Glomerular endothelial cell (primary cell): ENCODE measurements at regions not wholly inside any gene's neighbourhood (a gene's known extent, or its start where the extent isn't known, plus 50 kb on each side); places are given as distances from the start of the nearest gene placed in this dataset.
"Not testable (repeated sequence)": the region's sequence is repeated elsewhere in the genome, so short reads cannot be mapped to it uniquely, and the experiment has no call there.

Experiments
- DNase-seq: peaks from one replicate; pipeline ENCODE4 v3.0.0-alpha.2; 2011; ENCODE audit warnings: low read depth, low spot score; ENCODE audit errors: extremely low read depth

DNA sequence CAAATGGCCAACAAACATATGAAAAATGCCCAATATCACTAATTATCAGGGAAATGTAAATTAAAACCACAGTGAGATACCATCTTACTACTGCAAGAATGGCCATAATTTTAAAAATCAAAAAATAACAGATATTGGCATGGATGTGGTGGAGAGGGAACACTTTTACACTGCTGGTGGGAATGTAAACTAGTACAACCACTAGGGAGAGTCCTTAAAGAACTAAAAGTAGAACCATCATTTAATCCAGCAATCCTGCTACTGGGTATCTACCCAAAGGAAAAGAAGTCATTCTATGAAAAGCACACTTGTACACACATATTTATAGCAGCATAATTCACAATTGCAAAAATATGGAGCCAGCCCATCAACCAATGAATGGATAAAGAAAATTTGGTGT lies 459.7 kb downstream of the GXYLT1 start:
- no peak for DNase-seq

DNA sequence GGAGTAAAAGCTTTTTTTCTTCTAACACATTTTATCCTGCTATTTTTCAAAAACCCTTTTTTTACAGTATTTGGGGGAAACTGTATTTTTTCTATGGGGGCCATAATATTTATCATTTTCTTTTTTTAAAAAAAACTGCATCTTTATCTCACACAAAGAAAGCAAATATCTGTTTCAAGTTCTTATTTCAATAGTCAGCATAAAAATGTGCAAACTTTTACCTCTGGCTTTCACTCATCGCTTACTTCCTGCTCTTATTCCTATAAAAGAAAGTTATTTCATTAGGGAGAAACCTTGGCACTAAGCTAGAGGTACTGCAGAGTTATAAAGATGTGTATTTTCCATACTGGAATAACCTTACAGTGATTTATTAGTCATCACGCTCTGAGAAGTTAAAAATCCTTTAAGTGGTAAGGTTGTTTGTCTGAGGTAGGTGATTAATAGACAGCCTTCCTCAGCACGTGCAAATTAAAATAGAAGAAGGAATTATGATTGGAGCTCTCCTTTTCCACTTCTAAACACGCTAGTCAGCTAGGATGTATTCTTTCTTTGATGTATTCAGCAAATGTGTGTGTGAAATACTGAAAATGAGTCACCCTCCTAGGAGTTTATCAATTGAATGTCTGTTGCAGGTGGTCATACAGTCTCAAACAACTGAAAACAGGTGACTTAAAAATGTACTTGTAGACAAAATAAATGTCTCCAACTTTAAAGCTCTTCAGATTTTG lies 461.0 kb downstream of the GXYLT1 start:
- DNase-seq: no peak

DNA sequence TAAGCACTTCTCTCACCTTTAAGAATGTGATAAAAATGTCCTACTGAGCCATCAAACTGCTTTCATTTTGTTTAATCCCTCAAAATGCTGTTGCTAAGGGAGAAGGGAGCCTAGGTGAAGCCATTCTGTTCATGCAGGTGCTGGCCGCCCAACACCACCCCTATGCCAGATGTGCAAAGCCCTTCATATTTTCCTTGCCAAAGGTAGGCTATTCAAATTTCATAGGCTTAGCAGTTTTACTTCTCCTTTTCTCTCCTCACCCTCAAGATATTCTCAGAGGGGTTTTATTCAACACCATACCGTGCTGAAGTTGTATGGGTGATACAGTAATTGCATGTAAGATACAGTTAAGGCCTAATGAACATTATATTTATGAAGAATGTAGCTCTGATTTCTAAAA lies 461.7 kb downstream of the GXYLT1 start:
- DNase-seq: no peak

DNA sequence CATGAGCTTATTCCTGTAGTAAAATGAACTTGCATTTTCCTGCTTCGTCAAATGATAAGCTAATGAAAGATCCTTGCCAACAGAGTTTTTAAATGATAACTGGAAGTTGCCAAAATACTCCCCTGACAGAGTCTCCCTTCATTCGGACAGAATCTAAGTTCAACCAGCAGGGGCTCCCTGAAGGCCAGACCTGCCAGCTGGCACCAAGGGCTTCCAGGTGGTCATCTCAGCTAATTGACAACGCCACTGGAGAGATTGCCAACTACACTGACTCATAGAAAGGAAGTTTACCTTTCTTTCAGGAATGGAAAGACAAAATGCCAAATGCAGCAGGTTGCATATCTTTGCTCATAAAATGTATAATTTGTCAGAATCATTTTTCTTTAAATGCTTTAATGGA lies 462.8 kb downstream of the GXYLT1 start:
- DNase-seq: no peak

DNA sequence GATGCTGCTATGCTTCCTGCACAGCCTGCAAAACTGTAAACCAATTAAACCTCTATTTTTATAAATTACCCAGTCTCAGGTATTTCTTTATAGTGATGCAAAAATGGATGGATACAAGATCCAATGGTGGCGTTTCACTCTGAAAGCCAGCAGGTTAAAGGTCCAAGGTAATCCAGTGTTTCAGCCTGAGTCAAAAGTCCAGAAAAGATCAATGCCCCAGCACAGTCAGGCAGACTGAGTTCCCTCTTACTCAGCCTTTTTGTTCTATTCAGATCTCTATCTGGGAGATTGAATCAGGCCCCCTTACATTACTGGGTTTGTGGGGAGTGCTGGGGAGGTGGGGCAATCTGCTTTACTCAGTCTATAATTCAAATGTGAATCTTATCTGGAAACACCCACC lies 464.5 kb downstream of the GXYLT1 start:
- no peak for DNase-seq

DNA sequence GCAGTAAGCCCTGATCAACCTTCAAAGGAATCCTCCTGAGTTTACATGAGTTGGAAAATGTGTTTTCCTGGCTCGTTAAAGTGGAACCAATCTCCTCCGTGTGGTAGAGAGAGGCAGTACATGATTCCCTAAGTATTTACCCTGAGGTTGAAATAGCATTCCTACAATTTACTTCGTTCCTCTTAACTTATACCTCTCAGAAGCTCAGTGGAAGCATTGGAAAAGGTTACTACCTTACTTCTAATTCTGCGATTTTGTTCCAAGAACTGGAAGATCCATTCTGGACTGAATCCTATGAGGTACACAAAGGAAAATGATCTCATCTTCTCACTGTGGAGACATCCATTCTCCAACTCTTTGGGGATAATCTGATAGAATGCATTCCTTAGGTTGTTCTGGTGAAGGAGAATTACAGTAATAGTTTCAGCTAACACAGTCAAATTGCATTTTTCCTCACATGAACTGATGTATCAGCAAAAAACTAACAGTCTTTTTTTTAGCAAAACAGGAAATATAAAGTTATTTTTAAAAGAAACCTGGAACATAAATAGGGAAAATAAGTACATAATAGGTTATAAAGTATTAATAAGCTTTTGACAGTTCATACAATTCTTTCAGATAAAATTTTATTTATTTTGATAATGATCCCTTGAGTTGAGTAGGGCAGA lies 475.6 kb downstream of the PDZRN4 start:
- peak; percentile 44 for DNase-seq

DNA sequence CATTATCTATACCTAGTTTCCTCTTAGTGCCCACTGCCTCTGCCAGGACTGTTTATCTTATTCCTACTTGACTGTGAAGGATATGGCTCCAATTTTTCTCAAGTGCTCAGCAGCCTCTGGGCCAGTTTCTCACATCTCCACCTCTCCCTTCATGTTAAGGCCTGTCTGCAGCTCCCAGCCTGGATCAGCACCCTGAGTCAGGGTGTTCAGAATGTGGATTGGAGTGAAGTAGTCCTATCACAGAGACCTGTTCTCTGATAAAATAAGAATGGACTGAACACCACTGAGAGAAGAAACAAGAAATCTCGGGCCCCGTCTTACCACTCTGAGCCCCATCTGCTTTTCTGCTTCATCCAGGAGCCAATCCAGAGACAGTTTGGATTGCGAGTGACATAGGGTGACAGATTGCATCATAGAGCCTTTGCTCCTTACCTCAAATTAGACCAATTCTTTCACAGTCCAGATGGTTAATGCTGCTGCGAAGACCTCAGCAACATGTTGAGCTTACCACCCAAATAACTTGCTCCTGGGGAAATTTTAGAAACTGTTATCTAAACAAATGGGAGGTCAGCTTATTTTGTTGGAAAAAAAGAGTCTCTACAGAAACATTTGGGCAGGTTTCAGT lies 473.1 kb downstream of the PDZRN4 start:
- no peak for DNase-seq

DNA sequence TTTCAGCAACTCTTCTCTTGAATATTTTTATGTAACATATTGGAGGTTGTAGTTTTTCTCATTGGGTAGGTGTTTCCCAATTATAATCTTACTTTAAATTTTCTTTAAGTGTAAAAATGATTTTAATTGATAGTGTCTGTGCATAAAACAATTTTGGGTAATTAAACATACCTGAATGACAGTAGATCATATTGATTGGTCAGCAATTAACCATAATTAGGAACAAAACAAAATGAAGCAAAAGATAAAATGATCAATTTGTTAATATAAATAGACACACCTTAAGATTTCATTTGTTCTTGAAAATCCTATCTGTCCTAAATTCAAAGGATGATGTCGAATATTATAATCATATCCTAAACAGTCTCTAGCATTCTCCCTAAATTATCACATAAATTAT lies 468.3 kb downstream of the PDZRN4 start:
- DNase-seq: no peak

DNA sequence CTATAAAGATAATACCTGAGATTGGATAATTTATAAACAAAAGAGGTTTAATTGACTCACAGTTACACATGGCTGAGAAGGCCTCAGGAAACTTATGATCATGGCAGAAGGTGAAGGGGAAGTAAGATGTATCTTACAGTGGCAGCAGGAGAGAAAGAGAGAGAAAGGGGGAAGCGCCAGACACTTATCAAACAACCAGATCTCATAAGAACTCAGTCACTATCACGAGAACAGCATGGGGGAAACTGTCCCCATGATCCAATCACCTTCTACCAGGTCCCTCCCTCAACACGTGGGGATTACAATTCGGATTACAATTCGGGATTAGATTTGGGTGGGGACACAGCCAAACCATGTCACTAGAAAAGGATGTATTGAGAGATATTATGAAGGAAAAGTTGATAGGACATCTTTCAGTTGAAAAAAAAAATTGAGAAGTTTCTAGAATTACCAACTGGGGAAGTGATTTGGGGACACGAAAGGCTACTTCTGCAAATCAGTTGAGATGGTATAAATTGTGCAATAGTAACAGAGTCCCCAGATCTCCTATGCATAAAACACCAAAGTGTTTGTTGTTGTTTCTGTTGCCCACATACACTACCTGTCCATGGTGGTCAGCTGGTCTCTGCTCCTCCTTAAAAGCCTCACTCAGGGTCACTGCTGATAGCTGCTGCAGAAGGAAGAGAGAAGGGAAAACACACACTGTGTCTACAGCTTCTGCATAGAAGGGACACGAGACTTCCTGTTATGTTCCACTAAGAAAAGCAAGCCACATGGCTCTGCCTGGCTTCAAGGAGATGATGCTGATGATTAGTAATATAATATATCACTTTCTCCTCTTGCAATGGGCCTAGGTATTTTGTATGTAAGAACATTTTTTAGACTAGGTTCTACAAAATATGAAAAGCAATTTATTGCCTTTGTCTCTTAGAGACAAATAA lies 465.5 kb downstream of the PDZRN4 start:
- no peak for DNase-seq

DNA sequence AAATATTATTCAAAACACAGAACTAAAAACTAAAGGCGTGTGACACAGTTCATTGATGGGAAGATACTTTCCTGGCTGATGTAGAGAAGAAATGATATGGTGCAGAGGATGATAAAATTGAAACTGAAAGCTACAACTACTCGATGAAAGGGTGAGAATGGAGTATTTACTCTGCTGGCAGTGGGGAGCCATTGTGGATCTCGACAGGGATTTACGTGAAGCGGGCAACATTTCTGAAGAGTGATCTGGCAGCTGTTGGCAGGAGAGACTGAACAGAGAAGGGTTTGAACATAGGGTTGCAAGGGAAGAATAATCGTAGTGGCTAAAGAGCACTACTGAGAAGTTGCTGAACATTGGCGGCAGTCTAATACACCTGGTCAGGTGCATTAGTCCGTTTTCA lies 464.9 kb downstream of the PDZRN4 start:
- DNase-seq: no peak

DNA sequence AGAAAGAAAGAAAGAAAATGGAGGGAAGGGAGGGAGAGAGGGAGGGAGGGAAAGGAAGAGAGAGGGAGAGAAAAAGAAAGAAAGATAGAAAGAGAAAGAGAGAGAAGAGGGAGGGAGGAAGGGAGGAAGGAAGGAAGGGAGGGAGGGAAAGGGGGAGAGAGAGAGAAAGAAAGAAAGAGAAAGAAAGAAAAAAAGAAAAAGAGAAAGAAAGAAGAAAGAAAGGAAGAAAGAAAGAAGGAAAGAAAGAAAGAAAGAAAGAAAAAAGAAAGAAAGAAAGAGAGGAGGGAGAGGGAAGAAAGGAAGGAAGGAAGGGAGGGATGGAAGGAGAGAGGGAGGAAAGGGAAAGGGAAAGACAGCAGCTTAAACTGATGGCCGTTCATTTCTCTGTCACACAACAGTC lies 457.5 kb downstream of the PDZRN4 start:
- DNase-seq: no peak

DNA sequence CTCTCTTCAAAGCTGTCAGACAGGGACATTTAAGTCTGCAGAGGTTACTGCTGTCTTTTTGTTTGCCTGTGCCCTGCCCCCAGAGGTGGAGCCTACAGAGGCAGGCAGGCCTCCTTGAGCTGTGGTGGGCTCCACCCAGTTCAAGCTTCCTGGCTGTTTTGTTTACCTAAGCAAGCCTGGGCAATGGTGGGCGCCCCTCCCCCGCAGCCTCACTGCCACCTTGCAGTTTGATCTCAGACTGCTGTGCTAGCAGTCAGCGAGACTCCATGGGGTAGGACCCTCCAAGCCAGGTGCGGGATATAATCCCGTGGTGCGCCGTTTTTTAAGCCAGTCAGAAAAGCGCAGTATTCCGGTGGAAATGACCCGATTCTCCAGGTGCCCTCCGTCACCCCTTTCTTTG lies 454.7 kb downstream of the PDZRN4 start:
- DNase-seq: not testable (repeated sequence)

DNA sequence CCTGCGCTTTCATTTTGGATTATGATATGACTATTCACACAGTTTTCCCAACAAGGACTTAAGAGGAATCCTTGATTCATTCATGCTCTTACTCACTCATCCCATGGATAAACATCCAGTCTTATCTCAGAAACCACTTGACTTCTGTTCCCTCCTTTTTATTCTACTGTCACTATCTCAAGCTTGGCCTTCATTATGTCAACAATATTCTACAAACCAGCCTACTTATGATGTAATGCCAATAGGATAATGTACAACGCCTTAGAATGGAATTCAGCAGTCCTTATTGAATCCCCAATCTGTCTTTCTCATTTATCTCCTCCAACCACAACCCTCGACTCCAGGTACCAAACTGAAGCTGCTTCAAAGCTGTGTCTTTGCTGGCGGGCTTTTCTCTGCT lies 448.5 kb downstream of the PDZRN4 start:
- no peak for DNase-seq

DNA sequence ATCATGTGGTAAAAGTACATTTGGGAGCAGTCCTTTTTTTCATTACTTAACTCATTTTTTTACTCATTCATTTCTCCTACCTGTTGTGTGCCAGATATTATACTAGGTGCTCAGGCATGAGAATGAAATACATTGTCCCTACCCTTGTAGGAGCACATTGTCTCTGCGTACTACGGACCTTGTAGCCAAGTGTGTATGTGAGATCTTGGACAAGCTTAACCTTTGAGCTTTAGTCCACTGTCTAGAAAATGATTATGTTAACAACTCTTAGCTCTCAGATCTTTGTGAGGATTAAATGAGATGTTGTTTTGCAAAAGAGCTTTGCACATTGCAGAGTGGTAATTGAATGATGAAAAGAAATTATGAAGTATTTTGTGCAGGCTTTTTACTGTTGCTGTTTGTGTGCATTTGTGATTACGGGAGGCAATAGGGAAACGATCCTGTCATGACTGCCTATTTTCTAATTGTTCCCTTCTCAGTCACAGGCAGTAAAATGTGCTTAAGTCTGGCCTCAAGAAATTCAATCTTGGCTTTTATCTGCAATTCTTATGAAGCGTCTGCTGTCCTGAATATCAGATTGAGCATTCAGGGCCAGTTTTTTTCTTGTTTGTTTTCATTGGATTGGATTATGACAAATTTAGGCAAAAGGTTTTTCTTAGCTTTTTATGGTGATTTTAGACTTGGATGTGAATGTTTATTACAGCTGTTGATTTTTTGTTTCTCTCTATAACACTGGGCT lies 447.7 kb downstream of the PDZRN4 start:
- no peak for DNase-seq

DNA sequence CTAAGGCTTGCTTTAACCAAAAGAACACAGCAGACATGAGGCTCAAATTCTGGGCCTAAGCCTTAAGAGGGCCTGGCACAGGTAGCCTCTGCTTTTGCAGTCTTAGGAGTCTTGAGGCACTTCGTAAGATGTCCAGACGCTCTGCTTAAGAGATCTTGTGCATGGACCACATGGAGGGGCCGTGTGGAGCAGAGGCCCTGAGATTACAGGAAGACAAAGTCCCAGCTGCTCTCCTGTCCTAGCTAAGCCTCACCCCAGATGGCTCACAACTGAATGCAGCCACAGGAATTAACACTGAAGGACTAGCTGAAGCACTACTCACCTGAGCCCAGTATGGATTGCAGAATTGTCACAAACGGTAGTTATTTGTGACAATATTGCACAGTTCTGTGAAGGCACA lies 446.0 kb downstream of the PDZRN4 start:
- no peak for DNase-seq

DNA sequence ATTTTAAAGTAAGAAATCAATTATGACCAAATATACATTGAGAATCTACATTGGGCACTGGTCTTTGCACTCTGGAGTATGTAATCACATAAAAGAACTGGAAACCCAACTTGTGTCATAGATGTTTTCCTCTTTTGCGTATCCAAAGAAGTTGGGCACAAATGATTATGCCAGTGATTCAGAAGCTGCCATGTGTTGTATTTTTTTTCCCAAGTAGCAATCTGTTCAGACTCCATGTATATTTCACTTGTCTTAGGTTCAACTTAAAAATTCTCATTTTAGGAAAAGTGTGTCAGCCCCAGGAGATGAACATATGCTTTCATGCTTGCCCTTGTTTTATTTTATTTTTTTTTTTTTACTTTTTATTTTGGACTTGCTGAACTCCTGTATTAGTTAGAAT lies 441.5 kb downstream of the PDZRN4 start:
- DNase-seq: no peak

DNA sequence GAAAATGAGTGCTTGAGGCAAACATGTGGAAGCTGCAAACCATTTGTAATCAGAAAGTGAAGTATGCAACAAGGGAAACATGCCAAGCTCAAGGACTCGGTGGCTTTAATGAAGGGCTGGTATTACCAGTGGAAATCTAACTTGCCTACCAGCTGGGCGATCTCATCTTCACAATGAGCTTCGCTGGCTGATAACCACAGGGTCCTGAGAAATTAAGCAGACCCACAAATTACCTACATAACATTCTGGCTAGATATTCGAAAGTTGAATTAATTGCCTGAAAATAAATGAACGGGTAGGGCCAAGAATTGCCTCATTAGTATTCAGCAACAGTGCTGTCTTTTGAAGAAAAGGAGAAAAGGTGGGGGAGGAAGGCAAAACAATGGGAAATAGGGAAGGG lies 439.4 kb downstream of the PDZRN4 start:
- DNase-seq: no peak

DNA sequence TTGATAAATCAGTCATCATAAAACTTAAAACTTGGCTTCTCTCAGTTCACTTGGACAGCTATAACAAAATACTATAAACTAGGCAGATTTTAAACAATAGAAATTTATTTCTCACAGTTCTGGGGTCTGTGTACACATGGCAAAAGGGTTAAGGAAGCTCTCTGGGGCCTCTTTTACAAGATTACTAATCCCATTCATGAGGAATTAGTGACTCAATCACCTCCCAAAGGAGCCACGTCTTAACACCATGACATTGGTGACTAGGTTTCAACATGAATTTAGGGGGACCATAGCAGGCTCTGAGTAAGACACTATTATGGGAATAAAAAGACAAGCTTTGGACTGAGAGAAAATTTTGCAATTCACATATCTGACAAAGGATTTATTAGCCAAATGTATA lies 436.5 kb downstream of the PDZRN4 start:
- no peak for DNase-seq
